Neural progenitor cell (in vitro differentiated cells): ENCODE measurements at regions not wholly inside any gene's neighbourhood (a gene's known extent, or its start where the extent isn't known, plus 50 kb on each side); places are given as distances from the start of the nearest gene placed in this dataset.

Experiments used
- CTCF ChIP-seq: fragments of 200-600 bp; sonication (generic); IDR thresholded peaks from 2 replicates; pipeline ENCODE4 v1.5.1; 2017; ENCODE audit warnings: antibody characterized with exemption, mild to moderate bottlenecking
- EZH2 ChIP-seq: fragments of 200-600 bp; sonication (generic); IDR thresholded peaks from 2 replicates; pipeline ENCODE4 v1.6.1; 2017; ENCODE audit warnings: antibody characterized with exemption, mild to moderate bottlenecking, moderate library complexity
- EZH2phosphoT487 ChIP-seq: fragments of 200-600 bp; sonication (generic); IDR thresholded peaks from 2 replicates; pipeline ENCODE4 v1.6.1; 2017; ENCODE audit warnings: antibody characterized with exemption

GRCh38 chr7:17033245-17033644 is 151.5 kb upstream of the AGR3 start:
- TF ChIP-seq CTCF (no peak), EZH2 (no peak), EZH2phosphoT487 (no peak)
